PC-9 (cell line): ENCODE measurements at regions not wholly inside any gene's neighbourhood (a gene's known extent, or its start where the extent isn't known, plus 50 kb on each side); places are given as distances from the start of the nearest gene placed in this dataset.

ENCODE experiments used
- CTCF ChIP-seq: fragments of 200-600 bp; sonication (generic); conservative IDR thresholded peaks from 2 replicates; pipeline ENCODE4 v1.6.1; 2017; ENCODE audit warnings: mixed run types, antibody characterized with exemption, mild to moderate bottlenecking, moderate library complexity
- EZH2 ChIP-seq: fragments of 200-600 bp; sonication (generic); IDR thresholded peaks from 2 replicates; pipeline ENCODE4 v1.8.0; 2017; ENCODE audit warnings: antibody characterized with exemption, low read depth

- TF ChIP-seq CTCF, result no peak
- no peak for TF ChIP-seq EZH2
Observed at GRCh38 chr6:144364782-144365181, 79.6 kb downstream of the UTRN start.
